Liver (tissue), 7 donors: ENCODE measurements at regions not wholly inside any gene's neighbourhood (a gene's known extent, or its start where the extent isn't known, plus 50 kb on each side); places are given as distances from the start of the nearest gene placed in this dataset.
A peak's percentile ranks its signal among the peaks of the same experiment; 100 is the strongest.
"Not testable (repeated sequence)": the region's sequence is repeated elsewhere in the genome, so short reads cannot be mapped to it uniquely, and the experiment has no call there.

ENCODE experiments used
- DNase-seq: peaks from one replicate; pipeline ENCODE4 v3.0.0-alpha.2; 2017; ENCODE audit warnings: low spot score
- H3K27ac ChIP-seq, 2 donors: one replicate each; pipeline ENCODE4 v1.7.0; 2013; ENCODE audit warnings: inconsistent platforms in 2 of 2, low read length in 2 of 2, control low read depth in 1 of 2, low read depth in 1 of 2, mild to moderate bottlenecking in 1 of 2
- H3K27me3 ChIP-seq, 4 donors: one replicate each; pipeline versions ENCODE4 v1.6.1 to v1.7.0; 2013; ENCODE audit warnings: low read length in 3 of 4, inconsistent platforms in 1 of 4, mild to moderate bottlenecking in 1 of 4, moderate library complexity in 1 of 4; ENCODE audit not compliant: control insufficient read depth in 4 of 4, insufficient read depth in 4 of 4
- H3K36me3 ChIP-seq, 4 donors: one replicate each; pipeline versions ENCODE4 v1.6.1 to v1.7.0; 2013; ENCODE audit warnings: low read length in 3 of 4, mild to moderate bottlenecking in 3 of 4, low read depth in 1 of 4, moderate library complexity in 1 of 4; ENCODE audit not compliant: control insufficient read depth in 4 of 4, insufficient read depth in 3 of 4
- H3K4me1 ChIP-seq, 4 donors: one replicate each; pipeline versions ENCODE4 v1.6.1 to v1.7.0; 2013; ENCODE audit warnings: low read length in 3 of 4, mild to moderate bottlenecking in 3 of 4, moderate library complexity in 1 of 4; ENCODE audit not compliant: control insufficient read depth in 4 of 4, insufficient read depth in 4 of 4
- H3K4me3 ChIP-seq, 3 donors: one replicate each; pipeline versions ENCODE4 v1.6.1 to v1.7.0; 2013; ENCODE audit warnings: low read length in 3 of 3, control low read depth in 1 of 3, low read depth in 1 of 3, mild to moderate bottlenecking in 1 of 3
- H3K9ac ChIP-seq, 2 donors: one replicate each; pipeline ENCODE4 v1.7.0; 2013; ENCODE audit warnings: low read length in 2 of 2, mild to moderate bottlenecking in 2 of 2, moderate library complexity in 2 of 2, control low read depth in 1 of 2, low read depth in 1 of 2
- H3K9me3 ChIP-seq, 4 donors: one replicate each; pipeline versions ENCODE4 v1.6.1 to v1.7.0; 2013; ENCODE audit warnings: low read length in 3 of 4; ENCODE audit not compliant: control insufficient read depth in 4 of 4
- HNF4A ChIP-seq, 2 donors: conservative IDR thresholded peaks; 2 replicates each; pipeline ENCODE4 v1.6.1; 2016; ENCODE audit warnings: antibody characterized with exemption in 2 of 2, mild to moderate bottlenecking in 2 of 2
- RAD21 ChIP-seq, 2 donors: IDR thresholded peaks; 2 replicates each; pipeline ENCODE4 v1.6.1; 2016; ENCODE audit warnings: antibody characterized with exemption in 2 of 2, mild to moderate bottlenecking in 2 of 2
- REST ChIP-seq: IDR thresholded peaks from 2 replicates; pipeline ENCODE4 v1.6.1; 2016; ENCODE audit warnings: antibody characterized with exemption, mild to moderate bottlenecking
- RXRA ChIP-seq, 2 donors: IDR thresholded peaks; 2 replicates each; pipeline ENCODE4 v1.6.1; 2017 to 2018; ENCODE audit warnings: antibody characterized with exemption in 2 of 2, mild to moderate bottlenecking in 1 of 2
- SP1 ChIP-seq: IDR thresholded peaks from 2 replicates; pipeline ENCODE4 v1.6.1; 2018; ENCODE audit warnings: antibody characterized with exemption, mild to moderate bottlenecking
- YY1 ChIP-seq: IDR thresholded peaks from 2 replicates; pipeline ENCODE4 v1.6.1; 2016; ENCODE audit warnings: antibody characterized with exemption, mild to moderate bottlenecking
- WGBS: extraction: QIAGEN DNeasy Blood & Tissue Kit; methylation state at CpG from one replicate; pipeline ENCODE4 v1.1.7; 2013; 5-methylcytosine and 5-hydroxymethylcytosine counted together
- donor health status: healthy.
- donor health status: healthy.
- donor health status: healthy.
- donor health status: healthy.

GRCh38 chr16:29261427-29262248 lies 144.9 kb downstream of the NPIPB11 start:
- not testable (repeated sequence) for H3K36me3 ChIP-seq, DNase-seq, H3K9me3 ChIP-seq, H3K27me3 ChIP-seq
- Histone ChIP-seq H3K27ac (peak overlapping the region; percentile 94 to 96), H3K4me1 (peaks cover 2 to 34% (median 8%) of the 10 kb centered on the region in 4 donors), H3K9ac (peak overlapping the region; percentile 94 to 95), H3K4me3 (peak overlapping the region; percentile 33 to 59 (median 52))
- TF ChIP-seq RAD21 (IDR thresholded peaks at IDR 0.05) (peak; percentile 21 to 35), SP1 (peak; percentile 60), YY1 (peak; percentile 63), HNF4A (conservative IDR thresholded peaks at IDR 0.05) (peak in 1 of 2 donors; percentile 5), RXRA (IDR thresholded peaks at IDR 0.05) (peak; percentile 50 to 62)
- 27% methylated on average over 32 of the region's 37 CpGs for WGBS

GRCh38 chr16:29260683-29261426 lies 145.7 kb downstream of the NPIPB11 start:
- Histone ChIP-seq H3K4me3 (peak overlapping the region; percentile 36 to 59 (median 52)), H3K27ac (peak overlapping the region; percentile 94 to 96)
- WGBS = 46% methylated on average over 24 of the region's 25 CpGs

GRCh38 chr16:29259635-29260457 lies 146.7 kb downstream of the NPIPB11 start:
- TF ChIP-seq REST (peak; percentile 23), RXRA (IDR thresholded peaks at IDR 0.05) (peak in 1 of 2 donors; percentile 28), RAD21 (IDR thresholded peaks at IDR 0.05) (peak in 1 of 2 donors; percentile 41), HNF4A (conservative IDR thresholded peaks at IDR 0.05) (peak in 1 of 2 donors; percentile 31), SP1 (peak; percentile 29)
- WGBS = 36% methylated on average over 25 of the region's 25 CpGs
- DNase-seq, H3K36me3 ChIP-seq, H3K9me3 ChIP-seq, H3K27me3 ChIP-seq: not testable (repeated sequence)
- Histone ChIP-seq H3K4me1 (peaks cover 2 to 32% (median 6%) of the 10 kb centered on the region in 4 donors), H3K27ac (peak overlapping the region; percentile 94 to 96), H3K4me3 (peak overlapping the region; percentile 41 to 65 (median 52)), H3K9ac (peak overlapping the region; percentile 60 to 77)

More at GRCh38 chr16:29260683-29261426, 145.7 kb downstream of the NPIPB11 start:
- H3K36me3 ChIP-seq, DNase-seq, H3K9me3 ChIP-seq, H3K27me3 ChIP-seq: not testable (repeated sequence)
- Histone ChIP-seq H3K4me1 (peaks cover 2 to 34% (median 8%) of the 10 kb centered on the region in 4 donors), H3K9ac (peak overlapping the region; percentile 94 to 95)
- peak; percentile 8 to 49 for TF ChIP-seq HNF4A (conservative IDR thresholded peaks at IDR 0.05)

GRCh38 chr16:29258946-29259634 lies 147.4 kb downstream of the NPIPB11 start:
- H3K27me3 ChIP-seq, H3K36me3 ChIP-seq, H3K9me3 ChIP-seq, DNase-seq: not testable (repeated sequence)
- WGBS = 79% methylated on average over 19 of the region's 19 CpGs
- H3K4me1 ChIP-seq = peaks cover 2 to 28% (median 2%) of the 10 kb centered on the region in 4 donors
- H3K9ac ChIP-seq = peak overlapping the region; percentile 60 to 77
- peak overlapping the region in 1 of 3 donors; percentile 9 for H3K4me3 ChIP-seq
- peak overlapping the region; percentile 94 to 96 for H3K27ac ChIP-seq
